GM19023 (cell line): ENCODE measurements at regions not wholly inside any gene's neighbourhood (a gene's known extent, or its start where the extent isn't known, plus 50 kb on each side); places are given as distances from the start of the nearest gene placed in this dataset.

ENCODE experiments used
- ATAC-seq: cut with Tn5 transposase; IDR thresholded peaks from one replicate; pipeline ENCODE4 v1.9.1; 2021; ENCODE audit warnings: mild to moderate bottlenecking, moderate library complexity; ENCODE audit not compliant: unreplicated experiment

GRCh38 chr5:173741087-173741486 is 124.6 kb upstream of the BOD1 start:
- ATAC-seq = no peak

GRCh38 chr5:173741729-173742431 is 125.4 kb upstream of the BOD1 start:
- ATAC-seq = no peak

GRCh38 chr5:173742432-173742816 is 126.0 kb upstream of the BOD1 start:
- peak; percentile 58 for ATAC-seq

- ATAC-seq = peak; percentile 45
Measured at GRCh38 chr5:173743641-173744343, 127.3 kb upstream of the BOD1 start.

- no peak for ATAC-seq
Measured at GRCh38 chr5:173744551-173744950, 128.1 kb upstream of the BOD1 start.

- ATAC-seq = peak; percentile 46
Measured at GRCh38 chr5:173745123-173745522, 128.7 kb upstream of the BOD1 start.

- no peak for ATAC-seq
Measured at GRCh38 chr5:173745557-173745956, 129.1 kb upstream of the BOD1 start.

- no peak for ATAC-seq
Measured at GRCh38 chr5:173746047-173746646, 129.7 kb upstream of the BOD1 start.

- no peak for ATAC-seq
Measured at GRCh38 chr5:173747876-173748275, 131.4 kb upstream of the BOD1 start.

- ATAC-seq = no peak
Measured at GRCh38 chr5:173750538-173751265, 134.3 kb upstream of the BOD1 start.

GRCh38 chr5:173751266-173751600 is 134.8 kb upstream of the BOD1 start:
- ATAC-seq = no peak

- no peak for ATAC-seq
Measured at GRCh38 chr5:173752653-173753052, 135.5 kb upstream of the CPEB4 start.

GRCh38 chr5:173753307-173754168 is 134.6 kb upstream of the CPEB4 start:
- ATAC-seq = no peak

GRCh38 chr5:173755319-173755718 is 132.8 kb upstream of the CPEB4 start:
- ATAC-seq = no peak

- no peak for ATAC-seq
Measured at GRCh38 chr5:173757403-173758209, 130.5 kb upstream of the CPEB4 start.

- ATAC-seq = no peak
Measured at GRCh38 chr5:173758676-173759075, 129.5 kb upstream of the CPEB4 start.

GRCh38 chr5:173759691-173760090 is 128.5 kb upstream of the CPEB4 start:
- no peak for ATAC-seq

GRCh38 chr5:173760461-173761177 is 127.5 kb upstream of the CPEB4 start:
- ATAC-seq = no peak

- no peak for ATAC-seq
Measured at GRCh38 chr5:173761178-173761513, 127.0 kb upstream of the CPEB4 start.
